Heart right ventricle (tissue), 16 donors: ENCODE measurements at regions not wholly inside any gene's neighbourhood (a gene's known extent, or its start where the extent isn't known, plus 50 kb on each side); places are given as distances from the start of the nearest gene placed in this dataset.

Experiments used
- ATAC-seq, 8 donors: fragments of 200-7000 bp; cut with Tn5 transposase; one replicate each; pipeline ENCODE4 v1.9.1; 2020; ENCODE audit warnings: mild to moderate bottlenecking in 8 of 8, moderate library complexity in 8 of 8, moderate number of reproducible peaks in 1 of 8
- DNase-seq, 2 donors: peaks; one replicate each; pipeline ENCODE4 v3.0.0-alpha.2; 2020
- H3K27ac ChIP-seq, 10 donors: fragments of 200-600 bp; sonication (generic) in 2 of 10; one replicate each; pipeline versions ENCODE4 v1.5.0 to v1.8.0; 2020 to 2022; ENCODE audit warnings: mild to moderate bottlenecking in 3 of 10
- H3K27me3 ChIP-seq, 7 donors: fragments of 200-600 bp; one replicate each; pipeline ENCODE4 v1.8.0; 2021 to 2022; ENCODE audit warnings: mild to moderate bottlenecking in 2 of 7
- H3K36me3 ChIP-seq, 9 donors: fragments of 200-600 bp; sonication (generic) in 1 of 9; one replicate each; pipeline versions ENCODE4 v1.5.0 to v1.8.0; 2020 to 2022; ENCODE audit warnings: mild to moderate bottlenecking in 2 of 9
- H3K4me1 ChIP-seq, 9 donors: fragments of 200-600 bp; sonication (generic) in 1 of 9; one replicate each; pipeline versions ENCODE4 v1.5.0 to v1.8.0; 2020 to 2022; ENCODE audit warnings: mild to moderate bottlenecking in 4 of 9
- H3K4me3 ChIP-seq, 10 donors: fragments of 200-600 bp; sonication (generic) in 2 of 10; one replicate each; pipeline versions ENCODE4 v1.5.0 to v1.8.0; 2020 to 2022; ENCODE audit warnings: mild to moderate bottlenecking in 7 of 10, moderate library complexity in 2 of 10
- H3K9me3 ChIP-seq, 11 donors: fragments of 200-600 bp in 10 of 11; sonication (generic) in 2 of 11; one replicate each; pipeline versions ENCODE4 v1.5.0 to v1.8.0; 2013 to 2022; ENCODE audit warnings: mild to moderate bottlenecking in 2 of 11, control low read depth in 1 of 11, moderate library complexity in 1 of 11
- WGBS, 2 donors: extraction: QIAGEN DNeasy Blood & Tissue Kit; methylation state at CpG; one replicate each; pipeline ENCODE4 v1.1.7; 2013; ENCODE audit warnings: inconsistent platforms in 1 of 2; 5-methylcytosine and 5-hydroxymethylcytosine counted together
- intact Hi-C, 10 donors: fragments of 100-400 bp; cut with DNase I; formaldehyde crosslinking; loops; one replicate each; pipeline versions ENCODE4 v1.11.1 to v1.14.2; 2022
- TF ChIP-seq, protein P1 (sequence below), 9 donors: fragments of 200-600 bp; sonication (generic) in 2 of 9; IDR thresholded peaks; one replicate each; pipeline versions ENCODE4 v1.5.0 to v1.8.0; 2021 to 2022; ENCODE audit warnings: antibody characterized with exemption in 9 of 9, mild to moderate bottlenecking in 5 of 9, moderate library complexity in 1 of 9
- donor health status: Arrhythmogenic right ventricular cardiomyopathy.
- donor health status: ischemic (EF 13 %, LVEDD 7.1; RV severe dilation, severe dysfunction).
- donor health status: healthy with polysubstance abuse.
- donor health status: DM: no; HTN: yes; CAD: no.
- donor health status: DM: no; HTN: no; CAD: no.
- donor health status: ischemic (EF 25% LVEDD 6.9; RV normal size, moderate dysfunction).
- donor health status: ischemic (EF 25% LVEDD 5.7; RV mildly dilated, moderate dysfunction).
- donor health status: healthy.
- donor health status: DM: yes; HTN: yes; CAD: no.
- donor health status: Ischemic cardiomyopathy.
- donor health status: ischemic (EF 35%, LVEDD 5.7; RV mildly dilated, moderate dysfunction).
- donor health status: nonischemic (EF 11% LVEDD 7.7; RV severe dilation, severe dysfunction).
- donor health status: DM: yes; HTN: yes; CAD: no.
- donor health status: PGD.
- donor health status: ischemic (EF 29% LVEDD 5.4; RV normal size, mild dysfunction).
- donor health status: nonischemic (EF 23%, LVEDD 6.1; RV moderate dilation, normal function).

DNA sequence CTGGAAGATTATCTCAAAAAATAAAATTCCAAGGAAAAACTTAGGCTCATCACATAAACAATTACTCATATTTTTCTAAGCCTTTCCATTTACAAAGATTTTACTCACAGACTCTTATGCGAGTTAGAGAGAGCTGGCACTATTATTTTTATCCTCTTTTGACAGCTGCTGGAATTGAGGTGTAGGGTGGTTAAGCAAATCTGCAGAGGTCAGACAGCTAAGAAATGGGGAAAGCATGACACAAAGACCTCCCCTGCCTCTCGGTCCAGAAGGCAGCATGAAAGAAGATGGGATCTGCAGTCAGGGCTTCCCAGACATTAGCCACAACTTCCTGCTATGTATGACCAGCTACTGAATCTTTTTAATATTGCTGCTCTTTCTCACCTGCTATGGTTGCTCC is 89.9 kb upstream of the CPEB2 start:
- Histone ChIP-seq H3K9me3 (peaks cover 0 to 4% (median 0%) of the 10 kb centered on the region in 11 donors), H3K27ac (no peak overlapping the region), H3K27me3 (peaks cover 0 to 4% (median 0%) of the 10 kb centered on the region in 7 donors), H3K36me3 (no peaks in the 10 kb centered on the region), H3K4me1 (peaks cover 0 to 13% (median 4%) of the 10 kb centered on the region in 9 donors), H3K4me3 (no peak overlapping the region)
- intact Hi-C loops = loop anchor here in 2 of 10 donors (10.0 kb wide), 2 partner anchors 78 to 92 kb away; partner anchors contain the start of gene CPEB2 (in 1 of the 2)
- DNase-seq (no peak), ATAC-seq (no peak)
- WGBS, 2 donors = 74 to 85% methylated on average over 2 of the region's 2 CpGs
- TF ChIP-seq, protein P1, sequence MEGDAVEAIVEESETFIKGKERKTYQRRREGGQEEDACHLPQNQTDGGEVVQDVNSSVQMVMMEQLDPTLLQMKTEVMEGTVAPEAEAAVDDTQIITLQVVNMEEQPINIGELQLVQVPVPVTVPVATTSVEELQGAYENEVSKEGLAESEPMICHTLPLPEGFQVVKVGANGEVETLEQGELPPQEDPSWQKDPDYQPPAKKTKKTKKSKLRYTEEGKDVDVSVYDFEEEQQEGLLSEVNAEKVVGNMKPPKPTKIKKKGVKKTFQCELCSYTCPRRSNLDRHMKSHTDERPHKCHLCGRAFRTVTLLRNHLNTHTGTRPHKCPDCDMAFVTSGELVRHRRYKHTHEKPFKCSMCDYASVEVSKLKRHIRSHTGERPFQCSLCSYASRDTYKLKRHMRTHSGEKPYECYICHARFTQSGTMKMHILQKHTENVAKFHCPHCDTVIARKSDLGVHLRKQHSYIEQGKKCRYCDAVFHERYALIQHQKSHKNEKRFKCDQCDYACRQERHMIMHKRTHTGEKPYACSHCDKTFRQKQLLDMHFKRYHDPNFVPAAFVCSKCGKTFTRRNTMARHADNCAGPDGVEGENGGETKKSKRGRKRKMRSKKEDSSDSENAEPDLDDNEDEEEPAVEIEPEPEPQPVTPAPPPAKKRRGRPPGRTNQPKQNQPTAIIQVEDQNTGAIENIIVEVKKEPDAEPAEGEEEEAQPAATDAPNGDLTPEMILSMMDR (IDR thresholded peaks at IDR 0.05) = no peak

DNA sequence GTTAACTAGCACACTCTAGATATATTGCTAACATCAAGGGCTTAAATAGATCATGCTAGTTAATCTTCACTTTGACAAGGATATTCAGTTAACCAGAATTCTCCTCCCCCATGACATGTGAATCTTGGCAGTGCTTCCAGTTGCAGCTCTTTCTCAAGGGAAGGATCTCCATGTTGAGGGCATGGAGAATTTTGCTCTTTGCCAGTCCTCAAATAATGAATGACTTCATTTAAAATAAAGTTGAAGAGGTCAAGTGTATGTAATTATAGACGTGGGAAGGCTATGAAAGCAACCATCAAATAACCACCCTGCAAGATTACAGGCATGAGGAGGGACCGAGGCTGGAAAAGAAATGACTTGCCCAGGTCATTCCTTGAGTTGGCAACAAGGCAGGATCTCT is 87.3 kb upstream of the CPEB2 start:
- TF ChIP-seq, protein P1 (IDR thresholded peaks at IDR 0.05) = no peak
- intact Hi-C loops = loop anchor here in 4 of 10 donors (5.0 to 10.0 kb wide), 4 partner anchors 73 to 90 kb away; partner anchors contain the start of gene CPEB2 (in 2 of the 4)
- Histone ChIP-seq H3K36me3 (no peaks in the 10 kb centered on the region), H3K9me3 (peaks cover 0 to 4% (median 0%) of the 10 kb centered on the region in 11 donors), H3K27me3 (peaks cover 0 to 1% (median 0%) of the 10 kb centered on the region in 7 donors), H3K4me3 (no peak overlapping the region), H3K4me1 (peaks cover 0 to 22% (median 8%) of the 10 kb centered on the region in 9 donors), H3K27ac (peak overlapping the region in 2 of 10 donors; percentile 83 to 85)
- no peak for DNase-seq
- ATAC-seq = no peak
- 40 to 55% methylated on average over 2 of the region's 2 CpGs for WGBS, 2 donors

DNA sequence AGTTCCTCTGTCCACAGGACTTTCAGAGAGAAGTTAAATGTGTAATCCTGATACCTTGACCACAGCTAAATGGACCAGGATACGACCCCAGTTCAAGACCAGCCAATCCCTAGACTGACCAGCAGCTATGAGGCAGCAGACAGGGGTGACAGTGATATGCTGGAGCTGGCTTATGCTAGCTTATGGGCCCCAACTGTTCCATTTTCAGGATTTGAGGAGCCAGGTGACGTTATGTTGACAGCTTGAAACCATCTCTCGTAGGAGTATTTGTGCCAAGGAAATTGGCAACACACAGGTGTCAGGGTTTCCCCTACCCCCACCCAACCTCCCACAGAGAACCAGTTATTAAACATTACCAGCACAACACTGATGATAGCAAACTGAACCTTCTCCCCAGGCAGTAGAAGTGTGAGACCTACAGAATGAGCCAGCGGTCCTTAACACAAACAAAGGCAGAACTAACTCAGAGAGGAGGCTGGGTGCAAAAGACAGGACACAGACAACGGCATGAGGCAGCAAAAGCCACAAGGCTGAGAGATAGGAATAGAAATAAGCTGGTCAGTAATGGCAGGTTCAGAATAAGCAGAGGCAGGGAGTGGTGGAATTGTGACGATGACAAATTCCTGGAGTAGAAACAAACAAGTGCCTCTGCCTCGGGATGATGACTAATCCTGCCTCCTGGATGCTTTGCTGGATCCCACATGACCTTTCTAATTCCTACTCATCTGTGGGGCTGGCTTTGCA is 85.6 kb upstream of the CPEB2 start:
- DNase-seq (peak in 1 of 2 donors; percentile 49), ATAC-seq (peak; percentile 81 to 96 (median 91))
- Histone ChIP-seq H3K4me3 (peak overlapping the region in 1 of 10 donors; percentile 10), H3K4me1 (peaks cover 0 to 22% (median 8%) of the 10 kb centered on the region in 9 donors), H3K36me3 (no peaks in the 10 kb centered on the region), H3K27me3 (no peaks in the 10 kb centered on the region), H3K27ac (peak overlapping the region; percentile 1 to 85 (median 66)), H3K9me3 (peaks cover 0 to 4% (median 0%) of the 10 kb centered on the region in 11 donors)
- 37 to 40% methylated on average over 7 of the region's 7 CpGs for WGBS, 2 donors
- intact Hi-C loops = loop anchor here in 5 of 10 donors (2.0 to 10.0 kb wide), 5 partner anchors 74 to 88 kb away; partner anchors contain the start of gene CPEB2 (in 3 of the 5)
- TF ChIP-seq, protein P1 (IDR thresholded peaks at IDR 0.05) = no peak

DNA sequence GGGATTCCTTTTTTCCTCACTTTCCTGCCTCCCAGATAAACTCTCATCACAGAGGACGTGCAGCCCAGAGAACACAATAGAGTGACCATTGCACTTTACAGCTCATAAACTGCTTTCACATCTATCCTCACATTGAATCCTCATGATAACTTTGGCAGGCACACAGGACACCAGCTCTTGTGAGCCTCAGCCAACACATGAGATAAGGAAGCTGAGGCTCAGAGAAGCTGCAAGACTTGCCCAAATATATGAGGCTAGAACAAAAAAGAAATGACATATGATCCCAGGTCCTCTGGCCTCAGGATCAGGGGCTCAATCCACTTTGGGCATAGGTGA is 85.0 kb upstream of the CPEB2 start:
- no peak for DNase-seq
- no peaks in the 10 kb centered on the region for H3K36me3 ChIP-seq
- peak overlapping the region in 9 of 10 donors; percentile 1 to 85 (median 68) for H3K27ac ChIP-seq
- no peaks in the 10 kb centered on the region for H3K27me3 ChIP-seq
- 8 to 10% methylated on average over 1 of the region's 1 CpG for WGBS, 2 donors
- TF ChIP-seq, protein P1 (IDR thresholded peaks at IDR 0.05) = no peak
- peak; percentile 14 to 68 (median 52) for ATAC-seq
- peaks cover 0 to 22% (median 8%) of the 10 kb centered on the region in 9 donors for H3K4me1 ChIP-seq
- no peak overlapping the region for H3K4me3 ChIP-seq
- H3K9me3 ChIP-seq = peaks cover 0 to 4% (median 0%) of the 10 kb centered on the region in 11 donors
- intact Hi-C loops = loop anchor here in 5 of 10 donors (2.0 to 10.0 kb wide), 5 partner anchors 75 to 88 kb away; partner anchors contain the start of gene CPEB2 (in 3 of the 5)
